ENCODE measurements at regions not wholly inside any gene's neighbourhood (a gene's known extent, or its start where the extent isn't known, plus 50 kb on each side); places are given as distances from the start of the nearest gene placed in this dataset.

DNA sequence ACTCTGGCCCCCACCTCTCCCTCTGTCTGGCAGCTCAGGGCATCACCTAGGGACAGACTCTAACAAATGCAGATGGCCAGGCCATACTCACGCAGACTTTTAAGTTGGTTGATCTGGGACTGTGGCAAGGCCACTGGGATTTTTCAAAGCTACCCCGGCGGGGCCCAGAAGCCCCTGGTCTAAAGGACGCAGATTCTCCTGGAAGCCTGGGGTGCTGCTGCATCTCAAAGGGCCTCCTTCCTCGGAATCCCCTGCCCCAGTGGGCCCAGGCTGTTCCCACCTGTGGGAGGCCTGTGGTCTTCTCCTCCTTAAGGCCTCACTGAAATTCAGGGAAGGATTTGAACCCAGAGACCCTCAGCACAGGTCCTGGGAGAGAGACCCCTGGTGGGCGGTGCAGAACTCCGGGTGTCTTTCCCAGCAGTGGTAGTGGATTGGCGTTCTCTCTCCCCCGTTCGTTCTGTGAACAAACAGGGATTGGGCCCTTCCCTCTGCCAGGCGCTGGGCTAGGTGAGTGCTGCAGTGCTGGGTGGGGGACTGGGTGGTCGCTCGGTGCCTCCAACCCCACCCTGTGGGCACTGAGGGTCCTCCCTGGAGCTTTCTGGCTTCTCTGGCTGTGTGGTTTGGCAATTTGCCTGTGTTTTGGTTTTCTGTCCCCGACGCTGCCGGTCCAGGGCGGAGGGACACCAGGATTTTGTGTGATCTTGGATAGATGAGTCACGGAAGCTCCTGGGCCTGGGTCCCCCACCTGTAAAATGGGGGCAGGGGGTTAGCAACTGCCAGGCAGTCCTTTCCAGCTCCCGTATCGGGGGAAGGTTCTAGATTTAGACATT lies 160.5 kb upstream of the GSE1 start:
- H3T11ph ChIP-seq (ENCODE audit: low read length) = no peak overlapping the region
- H3K9me3 ChIP-seq (ENCODE audit: control insufficient read depth, low read depth, low read length) = no peaks in the 10 kb centered on the region
- no peaks in the 10 kb centered on the region for H3K23me2 ChIP-seq (ENCODE audit: insufficient read length, low read depth, low read length, poor library complexity, severe bottlenecking)
- peaks cover 26 to 48% of the 10 kb centered on the region in 2 experiments for H3K4me1 Mint-ChIP-seq
- no peak overlapping the region for H2BK15ac ChIP-seq (ENCODE audit: low read depth, low read length)
- H3K27me3 ChIP-seq (ENCODE audit: insufficient read depth, low read length) = no peaks in the 10 kb centered on the region; the same call in 1 of the 2 replicates
- H3K79me1 ChIP-seq (ENCODE audit: insufficient read depth, low read depth, low read length, poor library complexity, severe bottlenecking) = no peaks in the 10 kb centered on the region
- no peak overlapping the region for H3K4me2 ChIP-seq (ENCODE audit: insufficient read depth, insufficient read length, low read length)
- no peak overlapping the region for H2BK120ac ChIP-seq (ENCODE audit: low read depth, low read length, poor library complexity, severe bottlenecking)
- no peak overlapping the region for H3K27ac Mint-ChIP-seq
- no peak overlapping the region for H3K23ac ChIP-seq (ENCODE audit: insufficient read length, low read depth, low read length)
- H3K4ac ChIP-seq (ENCODE audit: low read depth, low read length) = no peak overlapping the region
- no peak overlapping the region for H3K4me3 Mint-ChIP-seq
- no peak overlapping the region for H2BK20ac ChIP-seq (ENCODE audit: low read depth, low read length, poor library complexity, severe bottlenecking)
- peaks cover 27% of the 10 kb centered on the region for H3K27me3 Mint-ChIP-seq (ENCODE audit: low read depth)
- no peak for DNase-seq
- H4K5ac ChIP-seq (ENCODE audit: insufficient read length, low read depth, low read length) = no peak overlapping the region
- no peak overlapping the region for H3K18ac ChIP-seq (ENCODE audit: insufficient read length, low read depth, low read length)
- no peaks in the 10 kb centered on the region for H3K79me2 ChIP-seq (ENCODE audit: insufficient read depth, low read length)
- H4K91ac ChIP-seq (ENCODE audit: insufficient read length, low read depth, low read length) = no peak overlapping the region
- no peak overlapping the region for H3K14ac ChIP-seq (ENCODE audit: insufficient read depth, low read length)
- H4K8ac ChIP-seq (replicated peaks; ENCODE audit: insufficient read length, low read depth, low read length) = no peak overlapping the region
- no peaks in the 10 kb centered on the region for H3K36me3 Mint-ChIP-seq (ENCODE audit: insufficient read depth in 1 of 3, low read depth in 3 of 3)
- no peak overlapping the region for H3K9ac ChIP-seq (ENCODE audit: extremely low read depth, insufficient read length, low read length)
- WGBS (ENCODE audit: extremely low coverage, insufficient read length, low lambda C conversion rate) = no CpG with 5 or more reads among the region's 20 CpGs
- H2AK5ac ChIP-seq (ENCODE audit: insufficient read length, low read length) = no peak overlapping the region
- H2BK5ac ChIP-seq (ENCODE audit: insufficient read length, low read length) = no peak overlapping the region
- H3K27ac ChIP-seq (ENCODE audit: insufficient read length, low read depth, low read length) = no peak overlapping the region
- peaks cover 4% of the 10 kb centered on the region for H4K20me1 ChIP-seq (ENCODE audit: control insufficient read depth, insufficient read depth, insufficient read length)
- H2BK12ac ChIP-seq (ENCODE audit: insufficient read length, low read depth, low read length) = no peak overlapping the region
- H3K9me3 Mint-ChIP-seq = no peaks in the 10 kb centered on the region
- no peak overlapping the region for H3K56ac ChIP-seq (ENCODE audit: insufficient read length, low read depth, low read length)
- no peaks in the 10 kb centered on the region; the same call in 1 of the 2 replicates for H3K4me1 ChIP-seq (ENCODE audit: insufficient read depth, low read length)
- H2AFZ ChIP-seq (ENCODE audit: low read length) = no peak overlapping the region
- TF ChIP-seq, protein P1, sequence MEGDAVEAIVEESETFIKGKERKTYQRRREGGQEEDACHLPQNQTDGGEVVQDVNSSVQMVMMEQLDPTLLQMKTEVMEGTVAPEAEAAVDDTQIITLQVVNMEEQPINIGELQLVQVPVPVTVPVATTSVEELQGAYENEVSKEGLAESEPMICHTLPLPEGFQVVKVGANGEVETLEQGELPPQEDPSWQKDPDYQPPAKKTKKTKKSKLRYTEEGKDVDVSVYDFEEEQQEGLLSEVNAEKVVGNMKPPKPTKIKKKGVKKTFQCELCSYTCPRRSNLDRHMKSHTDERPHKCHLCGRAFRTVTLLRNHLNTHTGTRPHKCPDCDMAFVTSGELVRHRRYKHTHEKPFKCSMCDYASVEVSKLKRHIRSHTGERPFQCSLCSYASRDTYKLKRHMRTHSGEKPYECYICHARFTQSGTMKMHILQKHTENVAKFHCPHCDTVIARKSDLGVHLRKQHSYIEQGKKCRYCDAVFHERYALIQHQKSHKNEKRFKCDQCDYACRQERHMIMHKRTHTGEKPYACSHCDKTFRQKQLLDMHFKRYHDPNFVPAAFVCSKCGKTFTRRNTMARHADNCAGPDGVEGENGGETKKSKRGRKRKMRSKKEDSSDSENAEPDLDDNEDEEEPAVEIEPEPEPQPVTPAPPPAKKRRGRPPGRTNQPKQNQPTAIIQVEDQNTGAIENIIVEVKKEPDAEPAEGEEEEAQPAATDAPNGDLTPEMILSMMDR (conservative IDR thresholded peaks at IDR 0.05) = peak; percentile 40; the same call in 2 of the 3 replicates

Data from H9 (cell line).